Effector memory CD8-positive, alpha-beta T cell (primary cell): ENCODE measurements at regions not wholly inside any gene's neighbourhood (a gene's known extent, or its start where the extent isn't known, plus 50 kb on each side); places are given as distances from the start of the nearest gene placed in this dataset.

Experiments
- ATAC-seq: fragments of 150-1000 bp; cut with Tn5 transposase; replicated peaks from 2 replicates; pipeline ENCODE4 v1.10.0; 2021; ENCODE audit warnings: mild to moderate bottlenecking, moderate library complexity
- DNase-seq, 3 experiments: peaks; one replicate each; pipeline ENCODE4 v3.0.0; 2021
- H3K27ac Mint-ChIP-seq, 2 donors: one replicate each; pipeline ENCODE4 v1.8.0; 2022; ENCODE audit warnings: mild to moderate bottlenecking in 2 of 2, mixed read lengths in 2 of 2, moderate library complexity in 2 of 2
- H3K27me3 Mint-ChIP-seq, 2 donors: one replicate each; pipeline ENCODE4 v1.8.0; 2022; ENCODE audit warnings: mixed read lengths in 2 of 2
- H3K36me3 Mint-ChIP-seq: one replicate; pipeline ENCODE4 v1.8.0; 2022; ENCODE audit warnings: mild to moderate bottlenecking, moderate library complexity, mixed read lengths; ENCODE audit not compliant: insufficient read depth
- H3K4me1 Mint-ChIP-seq, 2 donors: one replicate each; pipeline ENCODE4 v1.8.0; 2022; ENCODE audit warnings: low read depth in 2 of 2, mixed read lengths in 2 of 2
- H3K4me3 Mint-ChIP-seq, 2 donors: one replicate each; pipeline ENCODE4 v1.8.0; 2022; ENCODE audit warnings: mild to moderate bottlenecking in 2 of 2, mixed read lengths in 2 of 2, moderate library complexity in 2 of 2
- H3K9me3 Mint-ChIP-seq, 2 donors: one replicate each; pipeline ENCODE4 v1.8.0; 2022; ENCODE audit warnings: mixed read lengths in 2 of 2

DNA sequence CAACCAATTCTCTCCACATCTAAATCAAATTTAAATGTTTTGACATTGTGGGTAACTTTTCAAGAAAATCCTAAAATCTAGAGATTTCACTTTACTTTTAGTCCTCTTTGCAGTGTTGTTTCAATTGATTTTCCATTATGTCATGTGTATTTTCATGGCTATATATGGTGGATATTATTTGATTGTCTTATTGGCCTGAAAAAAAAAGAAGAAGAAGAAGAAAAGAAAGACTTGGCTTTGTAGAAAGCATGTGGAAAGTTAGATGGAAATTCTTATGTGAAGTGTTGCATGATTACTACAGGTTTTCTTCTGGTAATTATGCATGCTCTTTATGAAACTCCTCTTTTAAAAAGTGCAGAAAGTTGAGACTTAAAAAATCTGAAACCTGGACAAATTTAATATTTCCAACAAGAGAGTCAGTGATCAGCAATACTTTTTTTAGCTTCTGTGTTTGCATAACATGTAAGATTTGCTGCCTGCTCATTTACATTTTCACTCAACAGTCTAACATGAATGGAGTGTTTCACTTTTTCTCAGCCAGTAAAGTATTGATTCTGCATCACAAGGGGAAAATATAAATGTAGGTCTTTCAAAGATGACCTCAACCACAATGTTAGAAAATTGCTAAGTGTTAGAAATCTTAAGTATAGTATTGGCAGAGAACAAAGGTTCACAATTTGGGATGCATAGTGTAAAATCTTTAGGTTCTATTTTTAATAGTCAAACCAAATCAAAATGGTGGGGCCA, 438.7 kb downstream of the BCKDHB start:
- peaks cover 0 to 3% of the 10 kb centered on the region in 2 donors for H3K27me3 Mint-ChIP-seq
- H3K27ac Mint-ChIP-seq = no peak overlapping the region
- DNase-seq = no peak
- H3K9me3 Mint-ChIP-seq = peaks cover 0 to 10% of the 10 kb centered on the region in 2 donors
- H3K4me3 Mint-ChIP-seq = no peak overlapping the region
- H3K36me3 Mint-ChIP-seq = no peaks in the 10 kb centered on the region
- ATAC-seq = no peak
- H3K4me1 Mint-ChIP-seq = no peaks in the 10 kb centered on the region

- Mint-ChIP-seq H3K27ac (no peak overlapping the region), H3K4me3 (no peak overlapping the region), H3K4me1 (no peaks in the 10 kb centered on the region), H3K27me3 (peaks cover 0 to 9% of the 10 kb centered on the region in 2 donors), H3K9me3 (peaks cover 0 to 11% of the 10 kb centered on the region in 2 donors), H3K36me3 (no peaks in the 10 kb centered on the region)
- no peak for DNase-seq
- no peak for ATAC-seq
These were observed 438.1 kb downstream of the BCKDHB start for GRCh38 chr6:80544555-80544954.

- ATAC-seq = no peak
- no peak overlapping the region for H3K4me3 Mint-ChIP-seq
- no peaks in the 10 kb centered on the region for H3K4me1 Mint-ChIP-seq
- no peaks in the 10 kb centered on the region for H3K36me3 Mint-ChIP-seq
- peaks cover 0 to 9% of the 10 kb centered on the region in 2 donors for H3K27me3 Mint-ChIP-seq
- DNase-seq = no peak
- H3K9me3 Mint-ChIP-seq = peaks cover 0 to 11% of the 10 kb centered on the region in 2 donors
- H3K27ac Mint-ChIP-seq = no peak overlapping the region
These were observed 437.2 kb downstream of the BCKDHB start for GRCh38 chr6:80543598-80544222.

DNA sequence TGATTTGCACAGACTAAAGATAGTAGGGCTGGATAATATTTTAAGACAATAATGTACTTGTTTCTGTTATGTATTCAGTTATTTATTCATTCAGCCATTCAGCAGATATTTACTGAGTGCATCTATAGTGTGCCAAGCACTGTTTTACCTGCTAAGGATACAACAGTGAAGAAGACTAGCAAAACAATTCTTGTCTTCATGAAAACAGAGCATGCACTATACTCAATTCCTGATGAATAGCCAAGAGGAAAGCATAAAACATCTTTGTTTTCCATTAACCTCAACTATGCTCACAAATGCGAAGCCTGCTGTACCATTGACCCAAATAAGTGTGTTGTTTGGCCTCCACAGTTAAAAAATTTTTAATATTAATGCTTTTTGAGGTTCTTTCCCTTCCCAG, 436.7 kb downstream of the BCKDHB start:
- Mint-ChIP-seq H3K27me3 (peaks cover 0 to 9% of the 10 kb centered on the region in 2 donors), H3K36me3 (no peaks in the 10 kb centered on the region), H3K27ac (no peak overlapping the region), H3K4me3 (no peak overlapping the region), H3K4me1 (no peaks in the 10 kb centered on the region), H3K9me3 (peaks cover 0 to 11% of the 10 kb centered on the region in 2 donors)
- DNase-seq (no peak), ATAC-seq (no peak)

GRCh38 chr6:80541886-80542285, 435.4 kb downstream of the BCKDHB start:
- H3K4me3 Mint-ChIP-seq = no peak overlapping the region
- no peaks in the 10 kb centered on the region for H3K4me1 Mint-ChIP-seq
- H3K9me3 Mint-ChIP-seq = peaks cover 0 to 13% of the 10 kb centered on the region in 2 donors
- ATAC-seq = no peak
- DNase-seq = no peak
- H3K27ac Mint-ChIP-seq = no peak overlapping the region
- no peaks in the 10 kb centered on the region for H3K36me3 Mint-ChIP-seq
- peaks cover 0 to 9% of the 10 kb centered on the region in 2 donors for H3K27me3 Mint-ChIP-seq

GRCh38 chr6:80541181-80541580, 434.7 kb downstream of the BCKDHB start:
- no peak for ATAC-seq
- Mint-ChIP-seq H3K4me3 (no peak overlapping the region), H3K4me1 (no peaks in the 10 kb centered on the region), H3K36me3 (no peaks in the 10 kb centered on the region), H3K27ac (no peak overlapping the region), H3K9me3 (peaks cover 0 to 13% of the 10 kb centered on the region in 2 donors), H3K27me3 (peaks cover 0 to 9% of the 10 kb centered on the region in 2 donors)
- DNase-seq = no peak

DNA sequence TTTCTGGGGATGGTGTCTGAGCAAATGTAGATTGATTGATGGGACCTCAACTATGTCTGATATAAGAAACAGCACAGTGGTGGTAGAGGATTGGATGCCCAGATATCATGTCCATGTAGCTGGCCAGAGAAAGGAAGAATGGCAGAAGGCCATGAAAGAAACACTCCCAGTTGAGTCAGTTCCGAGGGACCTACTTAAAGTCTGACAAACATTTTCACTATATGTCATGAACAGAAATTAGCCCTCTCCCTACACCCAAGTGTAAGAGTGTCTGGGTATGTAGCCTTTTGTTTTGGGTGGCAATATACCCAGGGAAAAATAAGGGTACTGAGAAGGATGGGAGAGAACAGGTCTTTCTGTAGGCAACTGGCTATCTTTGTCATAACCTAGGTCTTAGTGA, 434.2 kb downstream of the BCKDHB start:
- Mint-ChIP-seq H3K27ac (no peak overlapping the region), H3K4me1 (no peaks in the 10 kb centered on the region), H3K27me3 (peaks cover 0 to 9% of the 10 kb centered on the region in 2 donors), H3K9me3 (peaks cover 0 to 13% of the 10 kb centered on the region in 2 donors), H3K36me3 (no peaks in the 10 kb centered on the region), H3K4me3 (no peak overlapping the region)
- DNase-seq = no peak
- no peak for ATAC-seq

- Mint-ChIP-seq H3K27me3 (peaks cover 0 to 9% of the 10 kb centered on the region in 2 donors), H3K27ac (no peak overlapping the region), H3K4me3 (no peak overlapping the region), H3K9me3 (peaks cover 0 to 11% of the 10 kb centered on the region in 2 donors), H3K4me1 (no peaks in the 10 kb centered on the region), H3K36me3 (no peaks in the 10 kb centered on the region)
- ATAC-seq (no peak), DNase-seq (no peak)
These were observed 430.9 kb downstream of the BCKDHB start for GRCh38 chr6:80537118-80537972.

DNA sequence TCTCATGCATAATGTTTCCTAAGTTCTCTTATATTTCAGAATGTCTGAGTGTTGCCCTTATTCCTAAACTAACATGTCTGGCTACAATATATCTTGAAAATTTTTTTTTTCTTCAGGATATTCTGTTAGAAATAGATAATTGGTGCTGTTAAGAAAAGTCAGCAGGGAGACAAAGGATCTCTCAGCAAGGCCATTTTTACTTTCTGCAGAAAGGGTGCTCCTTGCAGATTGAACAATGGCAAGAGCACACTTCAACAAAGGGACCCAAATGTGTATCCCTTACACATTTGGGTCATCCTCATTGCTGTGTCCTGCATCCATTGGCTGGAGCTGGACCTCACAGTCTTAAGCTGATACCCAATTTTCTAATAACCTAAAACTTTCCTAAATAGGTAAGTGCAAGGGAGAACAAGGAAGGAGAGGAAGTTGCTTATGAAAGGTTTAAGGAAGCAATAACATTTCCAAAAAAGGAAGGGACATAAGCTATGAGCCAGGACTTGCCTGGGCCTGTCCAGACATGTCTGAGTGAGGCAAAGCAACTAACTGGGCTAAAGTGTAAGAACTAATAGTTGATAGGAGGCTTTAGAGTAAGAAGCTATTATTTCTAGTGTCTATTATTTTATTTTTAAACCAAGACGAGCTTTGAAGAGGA, 429.6 kb downstream of the BCKDHB start:
- H3K9me3 Mint-ChIP-seq = peaks cover 0 to 6% of the 10 kb centered on the region in 2 donors
- H3K27me3 Mint-ChIP-seq = peaks cover 0 to 9% of the 10 kb centered on the region in 2 donors
- H3K4me1 Mint-ChIP-seq = no peaks in the 10 kb centered on the region
- DNase-seq = no peak
- H3K4me3 Mint-ChIP-seq = no peak overlapping the region
- no peak overlapping the region for H3K27ac Mint-ChIP-seq
- H3K36me3 Mint-ChIP-seq = no peaks in the 10 kb centered on the region
- ATAC-seq = no peak

DNA sequence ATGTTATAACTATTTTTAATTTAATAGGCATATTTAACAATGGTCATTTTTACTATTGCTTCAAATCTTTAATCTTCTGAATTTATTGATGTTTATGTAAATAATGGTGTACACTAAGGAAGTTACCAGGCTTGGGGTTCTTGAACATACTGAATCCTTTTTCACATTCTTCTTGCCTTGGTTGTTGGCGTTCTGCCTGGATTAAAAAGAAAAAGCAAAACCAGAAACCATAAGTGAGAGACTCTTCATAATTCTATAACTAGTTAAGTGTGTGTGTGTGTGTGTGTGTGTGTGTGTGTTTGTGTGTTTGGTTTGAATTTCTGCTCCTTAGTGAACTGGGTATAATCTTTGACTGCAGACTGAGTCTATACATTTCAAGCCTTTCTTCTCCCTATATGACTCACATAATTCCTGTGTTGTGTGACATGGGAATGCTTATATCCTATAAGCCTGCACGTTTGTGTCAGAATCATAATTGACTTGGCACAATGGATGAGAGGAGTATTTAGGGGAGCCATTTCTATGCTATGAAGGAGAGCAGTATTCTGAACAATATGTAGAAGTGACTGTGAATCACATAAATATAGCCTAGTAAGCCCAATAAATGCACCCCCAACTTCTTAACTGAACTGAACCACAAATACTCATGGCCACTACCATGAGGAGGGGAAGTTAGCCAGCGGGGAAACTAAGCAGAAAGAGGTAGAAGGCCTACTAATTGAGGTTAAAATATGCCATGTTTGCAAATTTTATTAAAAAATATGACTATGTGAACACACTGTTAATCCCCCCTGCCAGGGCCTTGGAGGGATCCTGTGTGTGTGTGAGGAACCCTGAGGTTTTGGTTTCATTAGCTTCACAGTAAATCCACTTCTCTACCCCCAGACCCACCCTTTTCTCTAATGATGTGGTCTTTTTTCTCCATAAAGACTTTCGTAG, 425.5 kb downstream of the BCKDHB start:
- Mint-ChIP-seq H3K9me3 (no peaks in the 10 kb centered on the region), H3K4me3 (no peak overlapping the region), H3K27me3 (no peaks in the 10 kb centered on the region), H3K4me1 (no peaks in the 10 kb centered on the region), H3K27ac (no peak overlapping the region), H3K36me3 (no peaks in the 10 kb centered on the region)
- DNase-seq (no peak), ATAC-seq (no peak)

DNA sequence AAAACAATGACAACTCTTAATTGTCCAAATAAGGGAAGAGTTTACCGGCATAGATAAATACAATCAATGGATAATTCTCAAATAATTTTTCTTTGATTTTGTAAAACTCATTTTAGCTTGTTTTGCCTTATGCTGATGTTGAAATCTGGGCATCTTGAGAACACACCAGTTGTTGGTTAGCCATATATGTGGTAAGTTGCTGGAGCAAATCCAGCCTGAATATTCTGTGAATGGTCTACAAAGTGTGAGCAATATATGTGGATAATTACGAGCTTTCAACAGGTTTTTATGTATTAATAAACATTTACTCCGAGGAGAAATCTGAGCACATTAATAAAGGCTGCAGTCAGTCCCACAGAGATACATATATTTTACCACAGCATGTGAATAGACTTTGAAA, 423.6 kb downstream of the BCKDHB start:
- H3K27me3 Mint-ChIP-seq = no peaks in the 10 kb centered on the region
- H3K36me3 Mint-ChIP-seq = no peaks in the 10 kb centered on the region
- no peaks in the 10 kb centered on the region for H3K9me3 Mint-ChIP-seq
- ATAC-seq (no peak), DNase-seq (no peak)
- H3K27ac Mint-ChIP-seq = no peak overlapping the region
- no peaks in the 10 kb centered on the region for H3K4me1 Mint-ChIP-seq
- no peak overlapping the region for H3K4me3 Mint-ChIP-seq

DNA sequence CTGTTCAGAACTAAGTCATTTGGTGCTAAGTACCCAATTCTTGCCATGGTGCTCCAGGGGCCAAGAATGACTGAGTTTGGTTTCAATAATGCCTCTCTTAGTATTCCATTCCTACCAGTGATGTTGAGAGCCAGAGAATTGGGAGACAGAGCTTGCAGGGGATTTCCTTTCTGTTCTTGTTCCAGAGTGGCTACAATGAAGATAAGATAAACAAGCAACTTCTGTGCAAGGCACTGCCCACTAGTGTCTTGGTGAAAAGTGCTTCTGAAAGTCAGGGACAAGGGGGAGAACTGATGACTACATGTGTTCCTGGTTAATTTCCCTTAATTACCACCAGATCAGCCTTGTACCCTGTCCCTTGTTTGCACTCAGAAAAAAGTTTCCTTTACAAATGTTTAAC, 421.6 kb downstream of the BCKDHB start:
- Mint-ChIP-seq H3K4me1 (peaks cover 0 to 2% of the 10 kb centered on the region in 2 donors), H3K4me3 (no peak overlapping the region), H3K27me3 (no peaks in the 10 kb centered on the region), H3K27ac (no peak overlapping the region), H3K9me3 (peaks cover 0 to 2% of the 10 kb centered on the region in 2 donors), H3K36me3 (no peaks in the 10 kb centered on the region)
- no peak for ATAC-seq
- no peak for DNase-seq
